ENCODE measurements at regions not wholly inside any gene's neighbourhood (a gene's known extent, or its start where the extent isn't known, plus 50 kb on each side); places are given as distances from the start of the nearest gene placed in this dataset.

DNA sequence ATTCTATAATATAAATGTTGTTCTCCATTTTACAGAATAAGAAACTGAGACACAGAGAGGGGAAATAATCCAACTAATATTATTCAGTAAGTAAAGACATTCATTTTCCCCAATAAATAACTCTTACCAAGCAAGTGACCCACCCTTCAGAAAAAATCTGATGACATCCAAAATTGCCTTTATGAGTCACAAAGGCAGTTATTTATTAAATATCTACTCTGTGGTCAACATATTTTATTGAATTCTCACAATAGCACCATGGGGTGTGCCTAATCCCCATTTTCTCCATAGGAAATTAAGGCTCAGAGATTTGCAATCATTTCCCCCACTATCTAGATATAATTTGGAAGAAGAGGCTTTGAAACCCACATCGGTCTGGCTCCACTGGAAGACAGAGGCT is 161.5 kb upstream of the ISX start:
- no peak overlapping the region for H3K4me3 ChIP-seq (ENCODE audit: low read depth, low read length)
- DNase-seq (ENCODE audit: low read depth), result no peak

DNA sequence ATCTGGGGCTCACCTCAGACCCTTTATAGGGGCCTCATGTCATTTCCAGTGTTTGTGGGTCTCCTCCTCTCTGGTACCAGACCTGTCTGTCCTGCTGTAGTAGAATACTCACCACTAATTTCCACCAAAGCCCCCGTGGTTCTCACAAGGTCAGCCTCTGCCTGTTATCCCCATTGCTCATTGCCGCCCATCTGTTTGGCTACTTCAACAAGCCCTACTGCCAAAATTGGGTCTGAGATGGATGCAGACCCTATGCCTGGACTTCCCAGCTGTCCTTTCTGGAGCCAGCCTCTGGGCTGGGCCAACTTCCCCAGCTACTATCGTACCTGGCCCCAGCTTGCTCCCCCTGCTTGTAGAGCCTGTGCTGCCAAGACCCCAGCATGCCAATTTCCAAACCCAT is 152.1 kb upstream of the ISX start:
- DNase-seq (ENCODE audit: low read depth), result no peak
- H3K4me3 ChIP-seq (ENCODE audit: low read depth, low read length), result no peak overlapping the region

DNA sequence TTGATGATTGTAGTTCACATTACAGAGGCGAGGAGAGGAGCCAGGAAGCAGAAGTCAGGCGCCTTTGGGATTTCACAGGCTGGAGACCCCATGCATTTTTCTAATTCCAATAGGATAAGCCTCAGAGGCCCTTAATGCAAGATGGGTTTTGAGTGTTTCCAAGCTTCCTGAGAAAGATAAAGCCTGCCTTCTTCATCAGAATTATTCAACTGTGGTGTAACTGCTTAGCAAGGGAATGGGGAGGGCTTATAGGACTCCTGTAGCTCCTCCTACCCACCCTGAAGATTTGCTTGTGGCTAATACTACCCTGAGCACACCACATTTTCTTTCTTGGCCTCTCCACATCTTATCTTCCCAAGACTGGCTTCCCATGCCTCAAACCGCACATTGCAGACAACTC is 151.1 kb upstream of the ISX start:
- no peak for DNase-seq (ENCODE audit: low read depth)
- H3K4me3 ChIP-seq (ENCODE audit: low read depth, low read length), result no peak overlapping the region

DNA sequence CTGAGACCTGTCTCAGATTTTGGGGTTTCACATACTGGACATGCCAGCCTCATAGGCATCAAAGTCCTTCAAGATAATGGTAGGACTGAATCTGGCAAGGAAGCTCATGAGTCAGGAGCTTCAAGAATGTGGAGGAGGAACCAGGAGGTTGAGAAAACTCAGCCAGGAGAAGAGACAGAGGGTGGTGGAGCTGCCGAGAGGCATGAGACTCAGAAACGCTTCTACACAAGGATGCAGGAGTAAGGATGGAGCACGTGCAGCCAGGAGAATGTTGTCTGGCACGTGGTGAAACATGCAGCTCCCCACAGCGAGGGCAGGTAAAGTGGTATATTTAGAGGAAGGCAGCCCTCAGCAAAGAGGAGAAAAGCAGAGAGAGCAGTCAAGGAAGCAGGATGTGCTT is 148.7 kb upstream of the ISX start:
- no peak overlapping the region for H3K4me3 ChIP-seq (ENCODE audit: low read depth, low read length)
- no peak for DNase-seq (ENCODE audit: low read depth)

DNA sequence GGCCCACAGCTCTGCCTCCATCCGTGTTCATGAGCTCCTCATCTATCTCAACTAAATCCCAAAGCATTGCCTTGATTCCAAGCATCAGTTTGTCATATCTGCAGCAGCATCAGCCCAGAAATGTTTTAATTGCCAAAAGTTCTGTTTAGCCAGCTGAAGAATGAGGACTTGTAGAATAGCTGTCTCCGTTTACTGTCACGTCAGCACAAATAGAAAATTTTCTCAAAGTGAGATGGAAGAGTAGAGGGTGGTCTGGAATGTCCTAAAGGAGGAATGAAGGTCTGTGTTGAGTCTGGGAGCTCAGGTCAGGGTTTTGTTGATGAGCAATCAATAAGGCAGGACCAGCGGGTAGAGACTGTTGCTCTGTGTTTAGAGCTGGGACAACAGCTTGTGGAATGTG is 134.9 kb upstream of the ISX start:
- no peak for DNase-seq (ENCODE audit: low read depth)
- H3K4me3 ChIP-seq (ENCODE audit: low read depth, low read length), result no peak overlapping the region

DNA sequence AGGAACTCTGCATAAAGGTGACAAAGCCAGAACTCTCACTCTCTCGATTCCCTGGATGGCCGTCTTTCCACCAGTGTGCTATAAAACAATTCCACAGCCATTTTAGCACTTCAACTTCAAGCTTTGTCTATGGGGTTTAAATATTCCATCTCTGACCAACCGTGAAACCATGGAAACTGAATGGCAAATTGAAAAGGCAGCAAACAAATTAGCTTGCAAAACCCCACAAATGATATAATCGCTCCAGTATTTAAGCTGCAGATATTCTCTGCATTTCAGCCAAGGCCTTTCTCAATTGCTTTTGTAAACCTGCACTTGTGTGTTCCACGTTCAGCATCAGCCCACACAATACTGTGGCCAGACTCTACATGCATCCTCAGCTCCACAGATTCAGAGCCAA is 131.7 kb upstream of the ISX start:
- H3K4me3 ChIP-seq (ENCODE audit: low read depth, low read length), result no peak overlapping the region
- DNase-seq (ENCODE audit: low read depth), result no peak

DNA sequence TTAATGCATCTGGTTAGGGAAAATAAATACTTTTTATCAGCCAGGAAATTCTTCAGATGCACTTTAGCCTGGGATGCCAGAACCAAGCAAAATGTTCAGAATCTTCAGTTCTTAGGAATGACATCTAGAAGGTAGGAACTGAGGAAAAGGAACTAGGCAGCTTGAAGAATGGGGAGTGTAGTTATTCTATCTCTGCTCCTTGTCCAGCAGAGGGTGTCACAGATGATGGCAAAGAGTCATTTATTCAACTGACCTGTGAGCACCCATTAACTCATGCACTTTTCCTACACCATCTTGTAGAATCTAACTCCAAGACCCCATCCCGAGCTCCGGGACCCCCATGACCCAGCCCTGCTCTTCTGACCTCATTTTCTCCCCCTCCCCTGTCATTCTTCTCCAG is 122.1 kb upstream of the ISX start:
- no peak for DNase-seq (ENCODE audit: low read depth)
- H3K4me3 ChIP-seq (ENCODE audit: low read depth, low read length), result no peak overlapping the region

DNA sequence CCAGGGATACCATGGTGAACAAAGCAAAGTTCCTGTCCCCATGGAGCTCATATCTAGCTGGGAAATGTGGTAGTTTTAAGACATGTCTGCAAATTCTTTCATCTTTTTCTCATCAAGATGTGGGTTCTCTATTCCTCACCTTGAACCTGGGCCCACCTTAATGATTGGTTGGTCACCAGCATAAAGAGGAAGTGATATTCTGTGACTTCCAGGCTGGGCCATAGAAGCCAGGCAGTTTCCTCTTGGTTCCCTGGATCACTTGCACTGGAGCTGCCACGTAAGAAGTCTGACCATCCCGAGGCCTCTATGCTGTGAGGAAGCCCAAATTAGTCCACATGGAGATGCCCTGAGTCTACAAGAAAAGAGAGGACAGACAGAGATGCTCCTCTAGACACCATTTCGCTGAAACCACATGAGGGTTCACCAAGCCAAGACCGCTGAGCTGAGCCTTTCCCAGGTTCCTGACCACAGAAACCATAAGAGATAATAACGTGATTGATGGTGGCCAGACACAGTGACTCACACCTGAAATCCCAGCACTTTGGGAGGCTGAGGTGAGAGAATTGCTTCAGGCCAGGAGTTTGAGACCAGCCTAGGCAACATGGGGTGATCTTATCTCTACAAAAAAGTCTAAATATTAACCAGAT is 119.5 kb upstream of the ISX start:
- H3K4me3 ChIP-seq (ENCODE audit: low read depth, low read length), result no peak overlapping the region
- DNase-seq (ENCODE audit: low read depth), result no peak

DNA sequence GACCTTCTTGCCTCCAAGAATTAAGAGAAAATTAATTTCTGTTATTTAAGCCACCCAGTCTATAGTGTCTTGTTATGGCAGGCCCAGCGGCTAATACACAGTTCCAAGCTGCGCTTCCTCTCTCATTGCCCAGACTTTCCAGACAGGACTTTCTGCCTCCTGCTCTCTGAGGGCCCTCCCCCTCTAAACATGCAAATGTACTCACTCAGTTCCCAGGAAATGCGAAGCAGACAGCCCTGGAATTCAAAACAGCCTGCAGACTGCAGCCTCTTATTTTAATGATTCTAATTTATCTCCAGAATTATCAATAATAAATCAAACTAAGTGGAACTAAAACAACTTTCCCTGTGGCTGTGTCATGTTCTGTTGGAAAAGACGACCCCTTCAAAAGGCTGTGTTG is 115.5 kb upstream of the ISX start:
- no peak for DNase-seq (ENCODE audit: low read depth)
- no peak overlapping the region for H3K4me3 ChIP-seq (ENCODE audit: low read depth, low read length)

DNA sequence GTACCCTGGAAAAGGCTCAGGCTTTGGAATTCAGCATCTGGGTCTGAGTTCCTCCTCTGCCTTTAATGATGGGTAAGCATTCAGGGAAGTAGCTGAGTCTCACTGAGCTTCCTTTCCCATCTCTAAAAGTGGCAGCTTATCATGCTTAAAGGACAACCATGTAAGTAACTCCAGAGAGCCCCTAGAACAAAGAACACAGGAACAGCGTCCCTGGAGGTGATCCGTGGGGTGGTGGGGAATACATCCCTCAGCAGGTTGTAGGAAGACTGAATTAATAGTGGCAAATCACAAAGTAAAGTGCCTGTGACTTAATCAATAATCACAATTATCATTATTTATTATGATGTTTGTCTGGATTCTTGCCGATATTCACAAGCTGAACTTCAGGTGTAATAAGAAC is 114.7 kb upstream of the ISX start:
- no peak overlapping the region for H3K4me3 ChIP-seq (ENCODE audit: low read depth, low read length)
- DNase-seq (ENCODE audit: low read depth), result no peak

DNA sequence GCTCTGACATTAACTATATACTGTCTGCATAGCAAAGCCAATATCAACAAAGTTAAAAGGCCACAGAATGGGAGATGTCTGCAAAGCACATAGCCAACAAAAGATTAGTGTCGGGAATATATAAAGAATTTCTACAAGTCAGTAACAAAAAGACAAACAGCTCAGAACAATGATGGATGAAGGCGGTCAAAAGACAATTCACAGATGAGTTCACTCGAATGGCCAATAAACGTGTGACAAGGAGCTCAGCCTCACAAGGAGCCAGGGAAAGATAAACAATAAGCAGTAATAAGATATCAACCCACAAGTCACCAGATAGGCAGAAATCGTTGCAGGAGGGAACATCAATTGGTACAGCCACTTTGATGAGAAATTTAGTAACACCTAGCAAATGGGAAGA is 106.0 kb upstream of the ISX start:
- no peak for DNase-seq (ENCODE audit: low read depth)
- H3K4me3 ChIP-seq (ENCODE audit: low read depth, low read length), result no peak overlapping the region

DNA sequence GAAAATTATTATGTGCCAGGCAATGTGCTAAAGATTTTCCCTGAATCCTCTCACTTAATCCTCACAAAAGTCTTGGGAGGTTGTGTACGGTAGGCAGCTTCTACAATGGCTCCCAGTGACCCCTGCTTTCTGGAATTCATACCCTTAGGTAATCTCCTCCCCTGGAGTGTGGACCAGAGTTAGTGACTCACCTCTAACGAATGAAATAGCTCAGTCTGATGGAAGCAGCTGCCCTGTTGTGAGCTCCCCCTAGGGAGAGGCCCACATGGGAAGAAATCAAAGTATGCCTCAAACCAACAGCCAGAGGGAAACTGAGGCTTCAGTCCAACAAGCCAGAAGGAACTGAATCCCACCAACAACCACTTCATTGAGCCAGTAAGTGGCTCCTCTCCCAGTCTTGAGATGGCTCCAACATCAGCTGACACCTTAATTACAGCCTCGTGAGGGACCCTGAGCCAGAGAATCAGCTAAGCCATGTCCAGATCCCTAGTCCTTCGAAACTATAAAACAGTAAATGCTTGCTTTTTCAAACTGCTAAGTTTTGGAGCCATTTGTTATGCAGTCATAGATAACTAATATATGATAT is 98.9 kb upstream of the ISX start:
- no peak for DNase-seq (ENCODE audit: low read depth)
- H3K4me3 ChIP-seq (ENCODE audit: low read depth, low read length), result no peak overlapping the region

DNA sequence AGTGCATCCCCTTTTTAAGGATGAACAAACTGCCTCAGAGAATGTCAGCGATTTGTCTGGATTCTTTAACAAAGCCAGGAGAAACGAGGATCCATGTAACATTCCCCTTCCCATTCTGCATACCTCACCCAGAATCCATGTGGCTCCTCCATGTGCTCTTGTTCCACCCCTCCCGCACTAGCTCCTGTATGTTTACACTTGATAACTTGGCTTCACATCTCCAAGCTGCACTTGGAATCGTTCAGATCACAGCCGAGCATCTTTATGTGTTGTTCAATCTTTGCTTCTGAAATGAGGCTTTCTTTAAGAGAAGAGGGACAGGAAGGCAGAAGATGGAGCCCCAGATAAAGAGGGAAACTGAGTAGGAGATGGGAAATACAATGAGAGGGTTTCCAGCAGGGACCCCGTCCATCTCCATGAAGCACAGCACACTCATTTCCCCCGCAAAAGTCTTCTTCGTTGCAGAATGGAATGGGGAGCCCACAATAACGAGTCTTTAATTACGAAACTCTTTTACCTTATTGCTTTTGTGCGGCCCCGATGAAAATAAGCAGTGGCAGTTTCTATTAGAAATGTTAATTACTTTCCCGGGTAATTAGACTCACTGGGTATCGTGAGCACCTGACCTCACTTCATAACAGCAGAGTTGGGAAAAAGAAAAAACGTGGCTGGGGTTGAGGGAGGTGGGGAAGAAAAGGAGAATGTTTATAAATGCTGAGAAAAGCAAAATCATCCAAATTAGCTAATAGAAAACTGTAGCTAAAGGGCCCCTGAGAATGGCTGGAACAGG is 96.8 kb upstream of the ISX start:
- no peak overlapping the region for H3K4me3 ChIP-seq (ENCODE audit: low read depth, low read length)
- DNase-seq (ENCODE audit: low read depth), result no peak

DNA sequence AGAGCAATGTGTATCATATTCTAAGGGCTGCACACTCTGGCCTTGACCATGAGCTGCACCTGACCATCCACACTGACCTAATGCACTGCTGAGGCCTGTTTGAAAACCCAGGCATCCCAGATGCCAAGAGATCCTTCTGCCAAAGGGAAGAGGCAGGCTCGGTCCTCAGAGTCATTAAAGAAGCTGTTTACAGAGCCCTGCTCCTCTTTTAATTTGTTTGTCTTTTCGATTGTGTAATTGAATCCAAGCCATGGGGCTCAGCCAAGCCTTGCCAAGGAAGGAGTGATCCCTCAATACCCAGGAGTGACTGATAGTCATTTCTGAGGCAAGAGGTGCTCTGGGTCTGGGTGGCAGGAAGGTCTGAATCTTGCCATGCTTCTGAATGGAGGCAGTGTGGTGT is 94.5 kb upstream of the ISX start:
- no peak for DNase-seq (ENCODE audit: low read depth)
- no peak overlapping the region for H3K4me3 ChIP-seq (ENCODE audit: low read depth, low read length)

DNA sequence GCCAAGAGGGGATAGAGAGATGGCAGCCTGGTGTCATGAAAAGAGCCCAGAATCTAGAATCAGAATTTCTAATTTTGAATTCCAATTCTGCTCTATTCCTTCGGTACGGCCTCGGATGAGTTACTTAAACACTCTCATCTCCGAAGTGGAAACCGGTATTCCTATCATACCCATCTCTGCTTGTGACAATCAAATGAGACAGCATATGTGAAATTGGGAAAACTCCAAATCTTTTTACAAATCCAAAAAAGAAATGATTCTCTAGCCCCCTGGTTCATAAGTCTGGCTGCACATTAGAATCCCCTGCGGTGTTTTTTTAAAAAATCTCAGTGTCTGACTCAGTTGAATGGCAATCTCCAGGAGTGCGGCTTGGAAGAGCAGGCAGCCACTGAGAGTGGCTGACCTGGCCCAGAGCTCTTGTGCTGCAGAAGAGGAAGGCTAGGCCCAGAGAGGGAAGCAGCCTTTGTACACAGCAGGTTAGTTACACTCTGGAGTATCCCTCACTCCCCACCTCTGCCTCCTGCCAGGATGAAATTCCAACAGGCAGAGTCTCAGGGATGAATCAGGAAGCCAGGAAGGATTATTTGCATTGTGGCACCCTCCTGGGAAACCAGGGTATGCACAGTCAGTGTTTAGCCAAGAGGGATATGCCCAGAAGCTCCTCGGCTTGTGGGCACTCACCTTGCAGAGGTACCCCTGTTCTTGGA is 93.6 kb upstream of the ISX start:
- no peak overlapping the region for H3K4me3 ChIP-seq (ENCODE audit: low read depth, low read length)
- DNase-seq (ENCODE audit: low read depth), result no peak

DNA sequence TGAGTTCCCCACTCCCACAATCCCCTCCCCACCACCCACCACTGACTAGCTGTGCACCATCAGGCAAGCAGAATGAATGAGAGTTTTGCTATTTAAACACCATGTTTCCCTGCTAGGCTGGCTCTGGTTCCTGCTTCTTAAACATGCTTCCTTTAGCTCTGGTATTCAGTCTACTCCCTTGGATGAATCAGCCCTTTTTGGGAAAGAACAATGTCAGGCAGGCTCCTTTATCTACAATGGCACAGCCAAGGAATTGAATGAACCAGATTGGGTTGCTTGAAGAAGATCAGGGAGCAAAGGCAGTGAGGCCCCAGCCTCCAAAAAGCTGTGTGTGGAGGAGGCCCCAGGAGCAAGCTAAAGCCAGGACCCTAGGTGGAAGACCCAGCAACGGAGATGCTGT is 92.9 kb upstream of the ISX start:
- DNase-seq (ENCODE audit: low read depth), result no peak
- no peak overlapping the region for H3K4me3 ChIP-seq (ENCODE audit: low read depth, low read length)

DNA sequence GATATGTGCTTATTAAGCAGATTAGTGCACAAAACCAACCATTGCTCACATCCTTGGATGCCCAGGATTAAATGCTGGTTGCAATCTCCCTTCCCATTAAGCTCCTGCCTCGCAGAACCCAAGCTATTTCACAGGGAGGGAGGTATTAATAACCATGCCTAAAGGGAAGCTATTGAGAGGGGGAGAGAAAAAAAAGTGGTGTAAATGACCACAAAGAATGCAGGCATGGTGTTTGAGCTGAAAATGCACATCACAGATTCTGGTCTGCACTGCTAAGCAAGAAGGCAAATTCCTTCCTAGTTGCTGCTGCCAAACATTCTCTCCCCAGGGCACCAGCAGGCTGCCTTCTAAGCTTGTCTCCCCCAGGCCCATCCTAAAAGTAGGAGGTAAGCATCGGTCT is 92.0 kb upstream of the ISX start:
- no peak for DNase-seq (ENCODE audit: low read depth)
- H3K4me3 ChIP-seq (ENCODE audit: low read depth, low read length), result no peak overlapping the region

DNA sequence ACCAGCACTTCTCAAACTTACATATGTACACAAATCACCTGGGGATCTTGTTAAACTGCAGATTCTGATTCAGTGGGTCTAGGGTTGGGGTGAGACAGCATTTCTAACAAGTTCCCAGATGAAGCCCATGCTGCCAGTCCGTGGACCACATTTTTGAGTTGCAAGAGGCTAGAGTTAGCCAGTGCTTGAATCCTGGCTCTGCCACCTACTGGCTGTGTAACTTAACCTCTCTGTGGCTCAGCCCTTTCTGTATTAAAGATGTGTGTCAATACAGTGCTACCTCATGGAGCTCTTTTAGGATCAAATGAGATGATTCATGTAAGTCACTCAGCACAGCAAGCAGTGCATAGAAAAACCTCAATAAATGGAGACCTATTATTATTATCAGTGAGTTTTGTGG is 90.2 kb upstream of the ISX start:
- DNase-seq (ENCODE audit: low read depth), result no peak
- no peak overlapping the region for H3K4me3 ChIP-seq (ENCODE audit: low read depth, low read length)

DNA sequence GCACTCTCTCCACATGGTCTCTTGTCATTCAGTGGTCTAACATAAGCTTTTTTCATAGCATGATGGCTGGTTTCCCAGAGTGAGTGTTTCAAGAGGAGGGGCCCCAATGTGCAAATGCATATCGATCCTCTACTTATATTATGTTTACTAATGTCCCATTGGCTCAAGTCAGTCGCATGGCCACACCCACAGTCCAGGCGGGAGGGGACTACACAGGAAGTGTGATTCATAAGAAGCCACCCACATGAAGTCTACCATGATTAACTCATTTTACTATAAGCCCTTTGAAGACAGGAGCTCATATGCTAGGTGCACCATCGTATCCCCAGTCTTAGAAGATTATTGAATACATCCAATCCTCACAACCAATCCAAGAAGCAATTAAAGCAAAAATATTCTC is 89.5 kb upstream of the ISX start:
- DNase-seq (ENCODE audit: low read depth), result no peak
- H3K4me3 ChIP-seq (ENCODE audit: low read depth, low read length), result no peak overlapping the region

DNA sequence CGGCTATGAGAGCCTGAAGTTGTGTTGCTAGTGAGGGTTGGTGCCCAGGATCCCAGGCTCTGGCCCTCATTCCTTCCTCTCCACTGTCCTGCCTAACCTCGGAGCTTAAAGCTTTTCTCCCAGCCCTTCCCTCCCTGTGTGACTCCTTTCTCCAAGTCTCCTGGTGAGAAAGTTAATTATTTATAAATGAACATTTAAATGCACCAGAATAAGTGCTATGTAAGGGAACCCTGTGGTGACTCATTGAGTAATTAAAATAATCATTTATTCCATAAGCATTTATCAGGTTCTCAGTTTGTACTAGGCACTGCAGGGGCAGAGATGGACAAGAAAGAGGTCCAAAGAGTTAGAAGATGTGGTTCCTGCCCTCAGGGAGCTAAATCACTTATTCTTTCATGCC is 89.1 kb upstream of the ISX start:
- no peak overlapping the region for H3K4me3 ChIP-seq (ENCODE audit: low read depth, low read length)
- no peak for DNase-seq (ENCODE audit: low read depth)

DNA sequence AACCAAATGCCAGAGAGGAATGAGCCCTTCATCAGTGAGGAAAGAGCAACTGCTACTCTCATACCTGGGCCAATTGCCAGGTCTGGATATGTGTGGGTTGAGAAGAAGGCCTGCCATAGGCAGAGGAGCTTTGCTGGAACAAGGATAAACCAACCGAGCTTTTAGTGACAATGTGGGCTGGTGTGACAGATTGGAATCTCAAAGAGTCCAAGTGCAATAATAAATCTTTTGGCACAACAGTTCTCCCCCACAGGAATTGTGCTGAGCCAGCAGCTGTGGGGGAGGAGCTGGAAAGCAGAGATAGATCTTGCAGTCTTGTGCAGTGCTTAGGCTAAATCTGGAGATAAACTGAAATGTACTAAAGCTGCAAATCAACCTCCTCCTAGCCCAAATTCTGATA is 79.4 kb upstream of the ISX start:
- no peak for DNase-seq (ENCODE audit: low read depth)
- no peak overlapping the region for H3K4me3 ChIP-seq (ENCODE audit: low read depth, low read length)

All from skeletal muscle cell (primary cell).